ENCODE measurements at regions not wholly inside any gene's neighbourhood (a gene's known extent, or its start where the extent isn't known, plus 50 kb on each side); places are given as distances from the start of the nearest gene placed in this dataset.

- DNase-seq (ENCODE audit: low read depth in 2 of 2) = no peak
Measured at GRCh38 chr13:105328212-105328611, 1207.2 kb downstream of the EFNB2 start.

- DNase-seq (ENCODE audit: low read depth in 2 of 2) = no peak
Measured at GRCh38 chr13:105327581-105328126, 1207.8 kb downstream of the EFNB2 start.

GRCh38 chr13:105319875-105320274 is 1215.6 kb downstream of the EFNB2 start:
- DNase-seq (ENCODE audit: low read depth in 2 of 2) = no peak

- DNase-seq (ENCODE audit: low read depth in 2 of 2) = no peak
Measured at GRCh38 chr13:105316731-105317130, 1218.7 kb downstream of the EFNB2 start.

GRCh38 chr13:105312906-105313305 is 1222.6 kb downstream of the EFNB2 start:
- no peak for DNase-seq (ENCODE audit: low read depth in 2 of 2)

GRCh38 chr13:105311094-105311493 is 1224.4 kb downstream of the EFNB2 start:
- DNase-seq (ENCODE audit: low read depth in 2 of 2) = no peak

- no peak for DNase-seq (ENCODE audit: low read depth in 2 of 2)
Measured at GRCh38 chr13:105307776-105308175, 1227.7 kb downstream of the EFNB2 start.

- no peak for DNase-seq (ENCODE audit: low read depth in 2 of 2)
Measured at GRCh38 chr13:105297839-105298238, 1237.6 kb downstream of the EFNB2 start.

- no peak for DNase-seq (ENCODE audit: low read depth in 2 of 2)
Measured at GRCh38 chr13:105291987-105292386, 1243.5 kb downstream of the EFNB2 start.

- no peak for DNase-seq (ENCODE audit: low read depth in 2 of 2)
Measured at GRCh38 chr13:105290596-105290995, 1244.9 kb downstream of the EFNB2 start.

- no peak for DNase-seq (ENCODE audit: low read depth in 2 of 2)
Measured at GRCh38 chr13:105285526-105285925, 1249.9 kb downstream of the EFNB2 start.

- no peak for DNase-seq (ENCODE audit: low read depth in 2 of 2)
Measured at GRCh38 chr13:105282406-105283285, 1252.8 kb downstream of the EFNB2 start.

GRCh38 chr13:105278943-105279381 is 1256.5 kb downstream of the EFNB2 start:
- DNase-seq (ENCODE audit: low read depth in 2 of 2) = no peak

GRCh38 chr13:105276571-105276970 is 1258.9 kb downstream of the EFNB2 start:
- DNase-seq (ENCODE audit: low read depth in 2 of 2) = no peak

- DNase-seq (ENCODE audit: low read depth in 2 of 2) = no peak
Measured at GRCh38 chr13:105273665-105274222, 1261.7 kb downstream of the EFNB2 start.

- DNase-seq (ENCODE audit: low read depth in 2 of 2) = no peak
Measured at GRCh38 chr13:105272660-105273631, 1262.5 kb downstream of the EFNB2 start.

GRCh38 chr13:105266615-105267014 is 1268.8 kb downstream of the EFNB2 start:
- DNase-seq (ENCODE audit: low read depth in 2 of 2) = no peak

GRCh38 chr13:105262579-105262978 is 1272.9 kb downstream of the EFNB2 start:
- no peak for DNase-seq (ENCODE audit: low read depth in 2 of 2)

GRCh38 chr13:105259426-105259825 is 1276.0 kb downstream of the EFNB2 start:
- no peak for DNase-seq (ENCODE audit: low read depth in 2 of 2)

GRCh38 chr13:105255472-105255871 is 1280.0 kb downstream of the EFNB2 start:
- DNase-seq (ENCODE audit: low read depth in 2 of 2) = no peak

- no peak for DNase-seq (ENCODE audit: low read depth in 2 of 2)
Measured at GRCh38 chr13:105251293-105251692, 1284.2 kb downstream of the EFNB2 start.

- no peak for DNase-seq (ENCODE audit: low read depth in 2 of 2)
Measured at GRCh38 chr13:105247830-105248229, 1287.6 kb downstream of the EFNB2 start.

Measured in stimulated activated CD4-positive, alpha-beta T cell treated with anti-CD3 and anti-CD28 coated beads, Interleukin-12 subunit alpha, Interleukin-12 subunit beta, amount 100 ng/mL, for 24 hours (primary cell).